Activated CD4-positive, alpha-beta T cell treated with anti-CD3 and anti-CD28 coated beads for 36 hours (primary cell): ENCODE measurements at regions not wholly inside any gene's neighbourhood (a gene's known extent, or its start where the extent isn't known, plus 50 kb on each side); places are given as distances from the start of the nearest gene placed in this dataset.

Source experiments
- ATAC-seq: fragments of 200-7000 bp; cut with Tn5 transposase; one replicate; pipeline ENCODE4 v1.10.0; 2021; ENCODE audit warnings: mild to moderate bottlenecking, moderate library complexity
- CTCF ChIA-PET: fragments of 350-600 bp; sonication (Branson Sonifier 250); formaldehyde crosslinking; loops from one replicate; lab custom pipeline; 2021; ENCODE audit warnings: antibody characterized with exemption; lab: Charles Lee
- POLR2A ChIA-PET: fragments of 350-600 bp; sonication (Branson Sonifier 250); formaldehyde crosslinking; loops from one replicate; lab custom pipeline; 2021; ENCODE audit warnings: antibody characterized with exemption, inconsistent platforms; lab: Charles Lee
- DNase-seq: peaks from one replicate; pipeline ENCODE4 v3.0.0-alpha.2; 2020
- H3K27ac Mint-ChIP-seq: one replicate; pipeline ENCODE4 v1.8.0; 2021; ENCODE audit warnings: mixed read lengths
- H3K27me3 Mint-ChIP-seq: one replicate; pipeline ENCODE4 v1.8.0; 2021; ENCODE audit warnings: mixed read lengths
- H3K36me3 Mint-ChIP-seq: one replicate; pipeline ENCODE4 v1.8.0; 2021; ENCODE audit warnings: low read depth, mixed read lengths
- H3K4me1 Mint-ChIP-seq: one replicate; pipeline ENCODE4 v1.8.0; 2021; ENCODE audit warnings: mixed read lengths
- H3K4me3 Mint-ChIP-seq: one replicate; pipeline ENCODE4 v1.8.0; 2021; ENCODE audit warnings: mild to moderate bottlenecking, moderate library complexity, mixed read lengths
- H3K9me3 Mint-ChIP-seq: one replicate; pipeline ENCODE4 v1.8.0; 2021; ENCODE audit warnings: low read depth, mixed read lengths
- intact Hi-C, 2 experiments: fragments of 100-400 bp; cut with DNase I in 1 of 2; cut with micrococcal nuclease in 1 of 2; formaldehyde crosslinking; loops; one replicate each; pipeline versions ENCODE4 v1.14.2 to v1.15.1; 2022 to 2024; cut with DNase I, micrococcal nuclease

GRCh38 chr7:94195201-94195600, 191.0 kb upstream of the BET1 start:
- ATAC-seq (no peak), DNase-seq (no peak)
- Mint-ChIP-seq H3K9me3 (no peaks in the 10 kb centered on the region), H3K4me1 (no peaks in the 10 kb centered on the region), H3K4me3 (no peak overlapping the region), H3K36me3 (no peaks in the 10 kb centered on the region), H3K27ac (no peak overlapping the region), H3K27me3 (no peaks in the 10 kb centered on the region)
- POLR2A ChIA-PET: no interaction called here
- intact Hi-C loops: no loop called here
- CTCF ChIA-PET: no interaction called here

- H3K27me3 Mint-ChIP-seq: no peaks in the 10 kb centered on the region
- ATAC-seq (no peak), DNase-seq (no peak)
- no peaks in the 10 kb centered on the region for H3K4me1 Mint-ChIP-seq
- H3K9me3 Mint-ChIP-seq: no peaks in the 10 kb centered on the region
- ChIA-PET CTCF (no interaction called here), POLR2A (no interaction called here)
- intact Hi-C loops: no loop called here
- no peak overlapping the region for H3K4me3 Mint-ChIP-seq
- no peak overlapping the region for H3K27ac Mint-ChIP-seq
- H3K36me3 Mint-ChIP-seq: no peaks in the 10 kb centered on the region
These were observed 191.7 kb upstream of the BET1 start for GRCh38 chr7:94195813-94196212.

GRCh38 chr7:94205529-94205928, 189.2 kb upstream of the COL1A2 start:
- intact Hi-C loops: no loop called here
- Mint-ChIP-seq H3K36me3 (no peaks in the 10 kb centered on the region), H3K4me1 (no peaks in the 10 kb centered on the region), H3K27me3 (peaks cover 2% of the 10 kb centered on the region), H3K9me3 (peaks cover 1% of the 10 kb centered on the region), H3K27ac (no peak overlapping the region), H3K4me3 (no peak overlapping the region)
- no peak for DNase-seq
- ATAC-seq: no peak
- ChIA-PET CTCF (no interaction called here), POLR2A (no interaction called here)

- POLR2A ChIA-PET: no interaction called here
- Mint-ChIP-seq H3K27ac (no peak overlapping the region), H3K36me3 (no peaks in the 10 kb centered on the region), H3K4me1 (no peaks in the 10 kb centered on the region), H3K27me3 (peaks cover 2% of the 10 kb centered on the region), H3K4me3 (no peak overlapping the region), H3K9me3 (peaks cover 1% of the 10 kb centered on the region)
- intact Hi-C loops: no loop called here
- CTCF ChIA-PET: interaction anchor here (0.5 kb wide), 1 partner anchor 94 kb away, joined by 3 read pairs; no protein-coding TSS in a partner anchor
- DNase-seq (no peak), ATAC-seq (no peak)
These were observed 188.4 kb upstream of the COL1A2 start for GRCh38 chr7:94206295-94206694.

GRCh38 chr7:94212160-94212559, 182.5 kb upstream of the COL1A2 start:
- Mint-ChIP-seq H3K27me3 (peaks cover 2% of the 10 kb centered on the region), H3K9me3 (no peaks in the 10 kb centered on the region), H3K27ac (no peak overlapping the region), H3K36me3 (no peaks in the 10 kb centered on the region), H3K4me1 (no peaks in the 10 kb centered on the region), H3K4me3 (no peak overlapping the region)
- CTCF ChIA-PET: no interaction called here
- DNase-seq (no peak), ATAC-seq (no peak)
- POLR2A ChIA-PET: no interaction called here
- intact Hi-C loops: no loop called here

- Mint-ChIP-seq H3K9me3 (peaks cover 4% of the 10 kb centered on the region), H3K36me3 (no peaks in the 10 kb centered on the region), H3K27me3 (no peaks in the 10 kb centered on the region), H3K4me3 (no peak overlapping the region), H3K4me1 (no peaks in the 10 kb centered on the region), H3K27ac (no peak overlapping the region)
- POLR2A ChIA-PET: no interaction called here
- intact Hi-C loops: no loop called here
- CTCF ChIA-PET: no interaction called here
- DNase-seq (no peak), ATAC-seq (no peak)
These were observed 177.7 kb upstream of the COL1A2 start for GRCh38 chr7:94216944-94217461.

GRCh38 chr7:94217766-94218165, 176.9 kb upstream of the COL1A2 start:
- Mint-ChIP-seq H3K27me3 (no peaks in the 10 kb centered on the region), H3K27ac (no peak overlapping the region), H3K4me3 (no peak overlapping the region), H3K4me1 (no peaks in the 10 kb centered on the region), H3K36me3 (no peaks in the 10 kb centered on the region), H3K9me3 (peaks cover 4% of the 10 kb centered on the region)
- ChIA-PET POLR2A (no interaction called here), CTCF (no interaction called here)
- intact Hi-C loops: no loop called here
- no peak for DNase-seq
- no peak for ATAC-seq

- intact Hi-C loops: no loop called here
- Mint-ChIP-seq H3K4me1 (no peaks in the 10 kb centered on the region), H3K4me3 (no peak overlapping the region), H3K27ac (no peak overlapping the region), H3K27me3 (no peaks in the 10 kb centered on the region), H3K36me3 (no peaks in the 10 kb centered on the region), H3K9me3 (peaks cover 4% of the 10 kb centered on the region)
- ATAC-seq (no peak), DNase-seq (no peak)
- CTCF ChIA-PET: interaction anchor here (0.9 to 1.5 kb wide), 2 partner anchors 72 to 777 kb away, joined by 3 to 4 read pairs; no protein-coding TSS in a partner anchor
- POLR2A ChIA-PET: no interaction called here
These were observed 172.2 kb upstream of the COL1A2 start for GRCh38 chr7:94222516-94222915.

- Mint-ChIP-seq H3K4me3 (no peak overlapping the region), H3K4me1 (no peaks in the 10 kb centered on the region), H3K27me3 (no peaks in the 10 kb centered on the region), H3K36me3 (no peaks in the 10 kb centered on the region), H3K27ac (no peak overlapping the region), H3K9me3 (peaks cover 4% of the 10 kb centered on the region)
- DNase-seq (no peak), ATAC-seq (no peak)
- intact Hi-C loops: no loop called here
- ChIA-PET POLR2A (no interaction called here), CTCF (interaction anchor here (0.9 to 1.5 kb wide), 2 partner anchors 73 to 778 kb away, joined by 3 to 4 read pairs; no protein-coding TSS in a partner anchor)
These were observed 171.2 kb upstream of the COL1A2 start for GRCh38 chr7:94223375-94224084.

- no peak for DNase-seq
- H3K9me3 Mint-ChIP-seq: no peaks in the 10 kb centered on the region
- no peaks in the 10 kb centered on the region for H3K4me1 Mint-ChIP-seq
- ChIA-PET CTCF (interaction anchor here (0.7 kb wide), 2 partner anchors 10 to 1198 kb away, joined by 3 to 4 read pairs; no protein-coding TSS in a partner anchor), POLR2A (no interaction called here)
- H3K36me3 Mint-ChIP-seq: no peaks in the 10 kb centered on the region
- intact Hi-C loops: no loop called here
- H3K4me3 Mint-ChIP-seq: no peak overlapping the region
- no peak overlapping the region for H3K27ac Mint-ChIP-seq
- ATAC-seq: no peak
- H3K27me3 Mint-ChIP-seq: peaks cover 4% of the 10 kb centered on the region
These were observed 166.5 kb upstream of the COL1A2 start for GRCh38 chr7:94228223-94228622.

- no peak overlapping the region for H3K27ac Mint-ChIP-seq
- no peaks in the 10 kb centered on the region for H3K4me1 Mint-ChIP-seq
These were observed 166.0 kb upstream of the COL1A2 start for GRCh38 chr7:94228678-94229077.

GRCh38 chr7:94231305-94231704, 163.4 kb upstream of the COL1A2 start:
- ATAC-seq (no peak), DNase-seq (no peak)
- no peaks in the 10 kb centered on the region for H3K4me1 Mint-ChIP-seq
- H3K9me3 Mint-ChIP-seq: no peaks in the 10 kb centered on the region
- intact Hi-C loops: no loop called here
- CTCF ChIA-PET: no interaction called here
- H3K36me3 Mint-ChIP-seq: no peaks in the 10 kb centered on the region
- H3K4me3 Mint-ChIP-seq: no peak overlapping the region
- H3K27ac Mint-ChIP-seq: no peak overlapping the region
- peaks cover 4% of the 10 kb centered on the region for H3K27me3 Mint-ChIP-seq
- POLR2A ChIA-PET: no interaction called here

More at GRCh38 chr7:94228678-94229077, 166.0 kb upstream of the COL1A2 start:
- Mint-ChIP-seq H3K27me3 (peaks cover 4% of the 10 kb centered on the region), H3K4me3 (no peak overlapping the region), H3K9me3 (no peaks in the 10 kb centered on the region), H3K36me3 (no peaks in the 10 kb centered on the region)
- intact Hi-C loops: no loop called here
- ATAC-seq (no peak), DNase-seq (no peak)
- ChIA-PET POLR2A (no interaction called here), CTCF (interaction anchor here (0.7 kb wide), 1 partner anchor 1197 kb away, joined by 3 read pairs; no protein-coding TSS in a partner anchor)
